H1 (cell line): ENCODE measurements at regions not wholly inside any gene's neighbourhood (a gene's known extent, or its start where the extent isn't known, plus 50 kb on each side); places are given as distances from the start of the nearest gene placed in this dataset.

Experiments used
- CBX8 ChIP-seq: fragments of 300-800, 300-1000 bp; sonication (generic); IDR thresholded peaks from 2 replicates; pipeline ENCODE4 v1.7.1; 2016; ENCODE audit warnings: low read depth, low read length, borderline replicate concordance
- EP300 ChIP-seq, 2 experiments: IDR thresholded peaks; 1 replicate in 1 of 2; 2 replicates in 1 of 2; pipeline ENCODE4 v1.6.1; 2011 to 2012; ENCODE audit warnings: low read depth in 2 of 2, low read length in 2 of 2, mild to moderate bottlenecking in 2 of 2, borderline replicate concordance in 1 of 2, inconsistent platforms in 1 of 2, moderate library complexity in 1 of 2
- TBP ChIP-seq: IDR thresholded peaks from 2 replicates; pipeline ENCODE4 v1.6.1; 2011; ENCODE audit warnings: low read depth, low read length, improper control_type of control experiment
- TF ChIP-seq, protein P1 (sequence below): fragments of 300-600 bp; sonication (generic); IDR thresholded peaks from 2 replicates; pipeline ENCODE4 v1.7.1; 2012; ENCODE audit warnings: low read length, moderate library complexity, mild to moderate bottlenecking, inconsistent platforms; ENCODE audit not compliant: insufficient replicate concordance

DNA sequence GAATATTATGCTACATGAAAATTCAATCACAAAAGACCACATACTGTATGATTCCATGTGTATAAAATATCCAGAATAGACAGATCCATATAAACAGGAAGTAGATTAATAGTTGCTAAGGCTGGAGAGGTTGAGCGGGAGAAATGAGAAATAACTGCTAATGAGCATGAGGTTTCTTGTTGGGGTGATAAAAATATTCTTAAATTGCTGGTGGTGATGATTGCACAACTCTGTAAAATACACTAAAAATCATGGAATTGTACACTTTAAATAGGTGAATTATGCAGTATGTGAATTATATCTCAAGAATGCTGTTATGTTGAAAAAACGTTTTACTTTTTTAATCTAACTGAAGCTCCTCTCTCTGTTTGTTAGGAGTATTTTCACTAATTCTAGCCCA lies 101.8 kb upstream of the CREB1 start (continued):
- TF ChIP-seq, protein P1, sequence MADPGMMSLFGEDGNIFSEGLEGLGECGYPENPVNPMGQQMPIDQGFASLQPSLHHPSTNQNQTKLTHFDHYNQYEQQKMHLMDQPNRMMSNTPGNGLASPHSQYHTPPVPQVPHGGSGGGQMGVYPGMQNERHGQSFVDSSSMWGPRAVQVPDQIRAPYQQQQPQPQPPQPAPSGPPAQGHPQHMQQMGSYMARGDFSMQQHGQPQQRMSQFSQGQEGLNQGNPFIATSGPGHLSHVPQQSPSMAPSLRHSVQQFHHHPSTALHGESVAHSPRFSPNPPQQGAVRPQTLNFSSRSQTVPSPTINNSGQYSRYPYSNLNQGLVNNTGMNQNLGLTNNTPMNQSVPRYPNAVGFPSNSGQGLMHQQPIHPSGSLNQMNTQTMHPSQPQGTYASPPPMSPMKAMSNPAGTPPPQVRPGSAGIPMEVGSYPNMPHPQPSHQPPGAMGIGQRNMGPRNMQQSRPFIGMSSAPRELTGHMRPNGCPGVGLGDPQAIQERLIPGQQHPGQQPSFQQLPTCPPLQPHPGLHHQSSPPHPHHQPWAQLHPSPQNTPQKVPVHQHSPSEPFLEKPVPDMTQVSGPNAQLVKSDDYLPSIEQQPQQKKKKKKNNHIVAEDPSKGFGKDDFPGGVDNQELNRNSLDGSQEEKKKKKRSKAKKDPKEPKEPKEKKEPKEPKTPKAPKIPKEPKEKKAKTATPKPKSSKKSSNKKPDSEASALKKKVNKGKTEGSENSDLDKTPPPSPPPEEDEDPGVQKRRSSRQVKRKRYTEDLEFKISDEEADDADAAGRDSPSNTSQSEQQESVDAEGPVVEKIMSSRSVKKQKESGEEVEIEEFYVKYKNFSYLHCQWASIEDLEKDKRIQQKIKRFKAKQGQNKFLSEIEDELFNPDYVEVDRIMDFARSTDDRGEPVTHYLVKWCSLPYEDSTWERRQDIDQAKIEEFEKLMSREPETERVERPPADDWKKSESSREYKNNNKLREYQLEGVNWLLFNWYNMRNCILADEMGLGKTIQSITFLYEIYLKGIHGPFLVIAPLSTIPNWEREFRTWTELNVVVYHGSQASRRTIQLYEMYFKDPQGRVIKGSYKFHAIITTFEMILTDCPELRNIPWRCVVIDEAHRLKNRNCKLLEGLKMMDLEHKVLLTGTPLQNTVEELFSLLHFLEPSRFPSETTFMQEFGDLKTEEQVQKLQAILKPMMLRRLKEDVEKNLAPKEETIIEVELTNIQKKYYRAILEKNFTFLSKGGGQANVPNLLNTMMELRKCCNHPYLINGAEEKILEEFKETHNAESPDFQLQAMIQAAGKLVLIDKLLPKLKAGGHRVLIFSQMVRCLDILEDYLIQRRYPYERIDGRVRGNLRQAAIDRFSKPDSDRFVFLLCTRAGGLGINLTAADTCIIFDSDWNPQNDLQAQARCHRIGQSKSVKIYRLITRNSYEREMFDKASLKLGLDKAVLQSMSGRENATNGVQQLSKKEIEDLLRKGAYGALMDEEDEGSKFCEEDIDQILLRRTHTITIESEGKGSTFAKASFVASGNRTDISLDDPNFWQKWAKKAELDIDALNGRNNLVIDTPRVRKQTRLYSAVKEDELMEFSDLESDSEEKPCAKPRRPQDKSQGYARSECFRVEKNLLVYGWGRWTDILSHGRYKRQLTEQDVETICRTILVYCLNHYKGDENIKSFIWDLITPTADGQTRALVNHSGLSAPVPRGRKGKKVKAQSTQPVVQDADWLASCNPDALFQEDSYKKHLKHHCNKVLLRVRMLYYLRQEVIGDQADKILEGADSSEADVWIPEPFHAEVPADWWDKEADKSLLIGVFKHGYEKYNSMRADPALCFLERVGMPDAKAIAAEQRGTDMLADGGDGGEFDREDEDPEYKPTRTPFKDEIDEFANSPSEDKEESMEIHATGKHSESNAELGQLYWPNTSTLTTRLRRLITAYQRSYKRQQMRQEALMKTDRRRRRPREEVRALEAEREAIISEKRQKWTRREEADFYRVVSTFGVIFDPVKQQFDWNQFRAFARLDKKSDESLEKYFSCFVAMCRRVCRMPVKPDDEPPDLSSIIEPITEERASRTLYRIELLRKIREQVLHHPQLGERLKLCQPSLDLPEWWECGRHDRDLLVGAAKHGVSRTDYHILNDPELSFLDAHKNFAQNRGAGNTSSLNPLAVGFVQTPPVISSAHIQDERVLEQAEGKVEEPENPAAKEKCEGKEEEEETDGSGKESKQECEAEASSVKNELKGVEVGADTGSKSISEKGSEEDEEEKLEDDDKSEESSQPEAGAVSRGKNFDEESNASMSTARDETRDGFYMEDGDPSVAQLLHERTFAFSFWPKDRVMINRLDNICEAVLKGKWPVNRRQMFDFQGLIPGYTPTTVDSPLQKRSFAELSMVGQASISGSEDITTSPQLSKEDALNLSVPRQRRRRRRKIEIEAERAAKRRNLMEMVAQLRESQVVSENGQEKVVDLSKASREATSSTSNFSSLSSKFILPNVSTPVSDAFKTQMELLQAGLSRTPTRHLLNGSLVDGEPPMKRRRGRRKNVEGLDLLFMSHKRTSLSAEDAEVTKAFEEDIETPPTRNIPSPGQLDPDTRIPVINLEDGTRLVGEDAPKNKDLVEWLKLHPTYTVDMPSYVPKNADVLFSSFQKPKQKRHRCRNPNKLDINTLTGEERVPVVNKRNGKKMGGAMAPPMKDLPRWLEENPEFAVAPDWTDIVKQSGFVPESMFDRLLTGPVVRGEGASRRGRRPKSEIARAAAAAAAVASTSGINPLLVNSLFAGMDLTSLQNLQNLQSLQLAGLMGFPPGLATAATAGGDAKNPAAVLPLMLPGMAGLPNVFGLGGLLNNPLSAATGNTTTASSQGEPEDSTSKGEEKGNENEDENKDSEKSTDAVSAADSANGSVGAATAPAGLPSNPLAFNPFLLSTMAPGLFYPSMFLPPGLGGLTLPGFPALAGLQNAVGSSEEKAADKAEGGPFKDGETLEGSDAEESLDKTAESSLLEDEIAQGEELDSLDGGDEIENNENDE = no peak
- TF ChIP-seq CBX8 (no peak), TBP (no peak), EP300 (IDR thresholded peaks at IDR 0.05; ENCODE audit: borderline replicate concordance in 1 of 2, low read depth in 2 of 2, low read length in 2 of 2) (no peak)
- TF ChIP-seq, all 59 proteins: peak for 0
